ENCODE measurements at regions not wholly inside any gene's neighbourhood (a gene's known extent, or its start where the extent isn't known, plus 50 kb on each side); places are given as distances from the start of the nearest gene placed in this dataset.

DNA sequence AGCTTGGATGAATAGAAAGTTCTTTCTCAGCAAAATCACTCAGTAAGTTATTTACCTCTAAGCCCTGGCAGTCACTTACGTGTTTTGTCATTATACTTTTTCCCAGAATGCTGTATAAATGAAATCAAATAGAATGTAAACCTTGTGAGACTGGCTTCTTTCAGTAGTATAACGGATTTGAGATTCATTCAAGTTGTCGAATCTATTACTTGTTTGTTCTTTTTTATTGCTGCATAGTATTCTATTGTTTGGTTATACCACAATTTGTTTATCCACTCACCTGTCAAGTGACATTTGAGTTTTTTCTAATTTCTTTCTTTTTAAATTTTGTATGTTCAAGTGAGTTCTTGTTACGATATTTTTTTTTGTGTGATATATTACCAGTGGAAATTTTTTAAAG is 381.6 kb downstream of the EDEM1 start:
- Histone ChIP-seq H3K4me1 (no peaks in the 10 kb centered on the region), H3K36me3 (no peaks in the 10 kb centered on the region), H3K27ac (replicated peaks in 1 of 4) (no peak overlapping the region), H3K9me3 (peaks cover 0 to 3% (median 0%) of the 10 kb centered on the region in 4 donors), H3K27me3 (no peaks in the 10 kb centered on the region), H3K4me3 (no peak overlapping the region)
- TF ChIP-seq POLR2AphosphoS5 (IDR thresholded peaks at IDR 0.05) (no peak), EP300 (IDR thresholded peaks at IDR 0.05) (no peak), POLR2A (IDR thresholded peaks at IDR 0.05; ENCODE audit: low read depth) (no peak)
- TF ChIP-seq, protein P1, sequence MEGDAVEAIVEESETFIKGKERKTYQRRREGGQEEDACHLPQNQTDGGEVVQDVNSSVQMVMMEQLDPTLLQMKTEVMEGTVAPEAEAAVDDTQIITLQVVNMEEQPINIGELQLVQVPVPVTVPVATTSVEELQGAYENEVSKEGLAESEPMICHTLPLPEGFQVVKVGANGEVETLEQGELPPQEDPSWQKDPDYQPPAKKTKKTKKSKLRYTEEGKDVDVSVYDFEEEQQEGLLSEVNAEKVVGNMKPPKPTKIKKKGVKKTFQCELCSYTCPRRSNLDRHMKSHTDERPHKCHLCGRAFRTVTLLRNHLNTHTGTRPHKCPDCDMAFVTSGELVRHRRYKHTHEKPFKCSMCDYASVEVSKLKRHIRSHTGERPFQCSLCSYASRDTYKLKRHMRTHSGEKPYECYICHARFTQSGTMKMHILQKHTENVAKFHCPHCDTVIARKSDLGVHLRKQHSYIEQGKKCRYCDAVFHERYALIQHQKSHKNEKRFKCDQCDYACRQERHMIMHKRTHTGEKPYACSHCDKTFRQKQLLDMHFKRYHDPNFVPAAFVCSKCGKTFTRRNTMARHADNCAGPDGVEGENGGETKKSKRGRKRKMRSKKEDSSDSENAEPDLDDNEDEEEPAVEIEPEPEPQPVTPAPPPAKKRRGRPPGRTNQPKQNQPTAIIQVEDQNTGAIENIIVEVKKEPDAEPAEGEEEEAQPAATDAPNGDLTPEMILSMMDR (IDR thresholded peaks at IDR 0.05) = no peak
- DNase-seq (ENCODE audit: extremely low spot score) = no peak
- 95% methylated on average over 4 of the region's 4 CpGs for WGBS
- intact Hi-C loops (cut with DNase I) = no loop called here

DNA sequence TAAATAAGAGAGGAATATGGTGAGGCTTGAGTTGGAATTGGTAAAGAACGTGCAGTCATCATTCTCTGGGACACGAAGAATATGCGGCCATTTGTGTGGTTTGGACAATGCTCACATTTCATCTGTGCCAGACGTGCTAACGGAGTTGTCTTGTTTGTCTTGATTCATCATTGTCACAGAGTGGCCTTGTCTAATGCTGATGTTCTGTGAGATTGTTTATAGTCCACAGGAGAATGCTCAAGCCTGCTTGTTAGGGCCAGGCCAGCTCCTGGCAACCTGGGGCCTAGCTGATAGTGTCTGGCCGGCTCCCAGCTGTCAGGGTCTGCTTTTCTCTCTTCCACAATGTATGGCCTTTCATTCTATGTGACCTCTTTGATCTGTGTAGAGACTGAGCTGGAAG is 384.7 kb downstream of the EDEM1 start:
- H3K9me3 ChIP-seq = peaks cover 0 to 3% (median 0%) of the 10 kb centered on the region in 4 donors
- intact Hi-C loops (cut with DNase I) = no loop called here
- no peaks in the 10 kb centered on the region for H3K4me1 ChIP-seq
- no peaks in the 10 kb centered on the region for H3K27me3 ChIP-seq
- TF ChIP-seq POLR2AphosphoS5 (IDR thresholded peaks at IDR 0.05) (no peak), EP300 (IDR thresholded peaks at IDR 0.05) (no peak), POLR2A (IDR thresholded peaks at IDR 0.05; ENCODE audit: low read depth) (no peak)
- TF ChIP-seq, protein P1 (IDR thresholded peaks at IDR 0.05) = no peak
- no peak overlapping the region for H3K27ac ChIP-seq (replicated peaks in 1 of 4)
- H3K36me3 ChIP-seq = no peaks in the 10 kb centered on the region
- H3K4me3 ChIP-seq = no peak overlapping the region
- DNase-seq (ENCODE audit: extremely low spot score) = no peak
- WGBS = 51% methylated on average over 6 of the region's 6 CpGs

DNA sequence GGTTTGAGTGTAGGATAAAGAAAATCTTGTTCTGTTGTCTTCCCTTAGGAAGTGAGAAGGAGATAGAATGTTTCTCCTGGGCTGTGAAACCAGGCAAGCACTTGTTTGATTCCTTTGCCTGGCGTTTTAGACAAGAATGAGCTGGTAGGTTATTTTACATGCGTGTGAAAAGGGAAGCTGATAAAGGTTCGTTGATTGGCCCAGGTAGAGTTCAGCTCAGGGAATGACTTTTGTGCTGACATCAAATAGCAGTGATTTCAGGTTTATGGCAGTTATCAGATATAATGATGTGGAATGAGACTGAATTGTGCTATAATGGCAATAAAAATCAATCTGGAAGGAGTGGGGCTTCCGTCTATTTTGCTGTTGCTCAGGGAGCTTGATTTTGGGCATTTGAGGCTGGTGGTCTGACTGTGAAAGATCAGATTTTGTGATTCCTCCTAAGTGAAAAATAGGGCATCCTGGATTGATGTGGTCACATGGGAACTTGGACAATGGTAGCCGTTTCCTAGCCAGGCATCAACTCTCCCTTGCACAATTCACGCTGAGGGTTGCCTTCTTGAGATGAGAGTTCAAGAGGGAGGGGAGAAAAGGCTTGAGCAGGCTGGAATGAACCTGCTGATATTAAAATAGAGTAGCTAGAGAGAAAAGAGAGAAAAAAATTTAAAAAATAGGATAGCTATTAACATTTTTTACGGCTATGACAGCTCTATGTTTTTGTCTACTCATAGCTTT is 388.9 kb downstream of the EDEM1 start:
- WGBS = 75% methylated on average over 7 of the region's 7 CpGs
- intact Hi-C loops (cut with DNase I) = no loop called here
- Histone ChIP-seq H3K27ac (replicated peaks in 1 of 4) (no peak overlapping the region), H3K36me3 (no peaks in the 10 kb centered on the region), H3K4me3 (no peak overlapping the region), H3K27me3 (no peaks in the 10 kb centered on the region), H3K9me3 (no peaks in the 10 kb centered on the region), H3K4me1 (no peaks in the 10 kb centered on the region)
- TF ChIP-seq POLR2A (IDR thresholded peaks at IDR 0.05; ENCODE audit: low read depth) (no peak), EP300 (IDR thresholded peaks at IDR 0.05) (no peak), POLR2AphosphoS5 (IDR thresholded peaks at IDR 0.05) (no peak)
- TF ChIP-seq, protein P1 (IDR thresholded peaks at IDR 0.05) = no peak
- DNase-seq (ENCODE audit: extremely low spot score) = no peak

DNA sequence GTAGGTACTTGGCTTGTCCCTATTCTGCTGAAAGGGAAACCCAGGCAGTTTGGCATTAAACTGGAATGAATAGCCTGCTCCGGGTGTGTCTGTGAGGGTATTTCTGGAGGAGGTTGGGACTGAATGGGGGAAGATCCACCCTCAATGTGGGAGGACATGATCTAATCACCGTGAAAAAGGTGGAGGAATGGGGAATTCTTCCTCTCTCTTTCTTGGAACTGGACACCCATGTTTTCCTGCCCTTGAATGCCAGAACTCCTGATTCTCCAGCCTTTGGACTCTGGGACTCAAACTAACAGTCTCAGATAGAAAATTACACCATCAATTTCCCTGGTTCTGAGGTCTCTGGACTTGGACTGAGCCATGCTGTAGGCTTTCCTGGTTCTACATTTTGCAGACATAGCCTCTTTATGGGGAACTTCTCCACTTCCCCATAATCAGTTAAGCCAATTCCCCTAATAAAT is 391.7 kb downstream of the EDEM1 start:
- Histone ChIP-seq H3K27me3 (no peaks in the 10 kb centered on the region), H3K4me3 (no peak overlapping the region), H3K27ac (replicated peaks in 1 of 4) (no peak overlapping the region), H3K9me3 (no peaks in the 10 kb centered on the region), H3K36me3 (no peaks in the 10 kb centered on the region), H3K4me1 (no peaks in the 10 kb centered on the region)
- 89% methylated on average over 2 of the region's 2 CpGs for WGBS
- DNase-seq (ENCODE audit: extremely low spot score) = no peak
- intact Hi-C loops (cut with DNase I) = no loop called here
- TF ChIP-seq POLR2A (IDR thresholded peaks at IDR 0.05; ENCODE audit: low read depth) (no peak), POLR2AphosphoS5 (IDR thresholded peaks at IDR 0.05) (no peak)

DNA sequence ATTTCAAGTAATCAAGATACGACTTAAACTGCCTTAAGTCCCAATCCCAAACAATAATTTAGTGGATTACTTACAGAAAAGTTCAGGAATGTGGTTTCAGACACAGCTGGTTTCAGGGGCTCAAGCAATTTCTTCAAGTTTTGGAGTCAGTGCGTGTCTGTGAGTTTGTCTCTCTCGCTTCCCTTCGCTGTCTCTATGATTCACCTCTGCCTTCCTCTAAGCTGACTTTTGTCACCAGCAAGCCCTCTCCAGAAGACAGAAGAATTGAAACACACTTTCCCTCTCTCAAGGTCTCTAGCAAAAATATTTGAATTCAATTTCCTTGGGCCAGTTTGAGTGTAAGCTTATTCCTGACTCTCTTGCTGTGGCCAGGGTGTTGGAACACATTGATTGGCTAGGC is 392.4 kb downstream of the EDEM1 start:
- intact Hi-C loops (cut with DNase I) = no loop called here
- DNase-seq (ENCODE audit: extremely low spot score) = no peak
- Histone ChIP-seq H3K4me3 (no peak overlapping the region), H3K4me1 (no peaks in the 10 kb centered on the region), H3K27ac (replicated peaks in 1 of 4) (no peak overlapping the region), H3K36me3 (no peaks in the 10 kb centered on the region), H3K9me3 (no peaks in the 10 kb centered on the region), H3K27me3 (no peaks in the 10 kb centered on the region)
- TF ChIP-seq, protein P1 (IDR thresholded peaks at IDR 0.05) = no peak
- TF ChIP-seq EP300 (IDR thresholded peaks at IDR 0.05) (no peak), POLR2A (IDR thresholded peaks at IDR 0.05; ENCODE audit: low read depth) (no peak), POLR2AphosphoS5 (IDR thresholded peaks at IDR 0.05) (no peak)
- WGBS = 82% methylated on average over 4 of the region's 4 CpGs
